ENCODE measurements at regions not wholly inside any gene's neighbourhood (a gene's known extent, or its start where the extent isn't known, plus 50 kb on each side); places are given as distances from the start of the nearest gene placed in this dataset.

GRCh38 chr12:115129727-115130126 is 445.8 kb upstream of the TBX3 start (continued):
- no peak for TF ChIP-seq KDM4B (IDR thresholded peaks at IDR 0.05; ENCODE audit: borderline replicate concordance in 2 of 2, low read depth in 1 of 2)
- TF ChIP-seq SMAD4 (CRISPR knock-in tag; conservative IDR thresholded peaks at IDR 0.05), result no peak
- TF ChIP-seq ZBTB33 (CRISPR knock-in tag; IDR thresholded peaks at IDR 0.05), result no peak
- no peak for TF ChIP-seq PRMT5 (CRISPR knock-in tag; IDR thresholded peaks at IDR 0.05)
- TF ChIP-seq CEBPG (CRISPR knock-in tag; IDR thresholded peaks at IDR 0.05), result no peak
- TF ChIP-seq CEBPG (tag; conservative IDR thresholded peaks at IDR 0.05 in 1 of 2, IDR thresholded peaks at IDR 0.05 in 1 of 2), result no peak
- TF ChIP-seq SP2 (IDR thresholded peaks at IDR 0.05; ENCODE audit: extremely low read depth, low read depth, low read length, poor library complexity, severe bottlenecking), result no peak

GRCh38 chr12:115121053-115121452 is 437.1 kb upstream of the TBX3 start:
- BruUV-seq (replicated peaks), result no TSS peak
- DNase-seq (ENCODE audit: extremely low read depth in 1 of 4, low spot score in 3 of 4) (no peak), ATAC-seq (no peak), FAIRE-seq (no peak)
- Histone ChIP-seq H3K36me3 (ENCODE audit: control insufficient read depth, insufficient read depth, low read length) (no peaks in the 10 kb centered on the region), H3K9me3 (replicated peaks; ENCODE audit: control insufficient read depth, insufficient read depth, low read depth, low read length) (no peaks in the 10 kb centered on the region), H3K4me1 (replicated peaks in 1 of 2; ENCODE audit: control insufficient read depth in 2 of 2, insufficient read depth in 2 of 2, low read length in 2 of 2) (no peaks in the 10 kb centered on the region), H3K4me3 (no peak overlapping the region), H3K27me3 (ENCODE audit: control insufficient read depth in 2 of 2, insufficient read depth in 2 of 2, low read length in 2 of 2) (no peaks in the 10 kb centered on the region), H3K27ac (ENCODE audit: extremely low read depth, low read depth, low read length) (no peak overlapping the region), H3K9ac (ENCODE audit: insufficient read depth in 1 of 2, low read depth in 2 of 2, low read length in 2 of 2) (no peak overlapping the region), H3K79me2 (ENCODE audit: control insufficient read depth, insufficient read depth, low read length) (no peaks in the 10 kb centered on the region), H3K9me1 (ENCODE audit: control insufficient read depth, insufficient read depth, low read length) (no peaks in the 10 kb centered on the region), H3K4me2 (ENCODE audit: insufficient read depth, low read length) (no peak overlapping the region), H2AFZ (ENCODE audit: low read depth, low read length) (no peak overlapping the region), H4K20me1 (replicated peaks; ENCODE audit: control insufficient read depth, insufficient read depth, low read length) (no peaks in the 10 kb centered on the region)
- in situ Hi-C loops (cut with MboI) (no loop called here), intact Hi-C loops (cut with micrococcal nuclease) (no loop called here)
- ChIA-PET POLR2A (no interaction called here), CTCF (ENCODE audit: low intra/inter-chr PET ratio) (no interaction called here)
- TF ChIP-seq FUS (optimal IDR thresholded peaks at IDR 0.05; ENCODE audit: low read depth, low read length) (no peak), RAD51 (IDR thresholded peaks at IDR 0.05; ENCODE audit: borderline replicate concordance, low read depth) (peak; percentile 36; the same call in 1 of the 2 replicates), USF2 (CRISPR knock-in tag; IDR thresholded peaks at IDR 0.05) (peak; percentile 82)

Measured in K562 (cell line).